ENCODE measurements at regions not wholly inside any gene's neighbourhood (a gene's known extent, or its start where the extent isn't known, plus 50 kb on each side); places are given as distances from the start of the nearest gene placed in this dataset.

DNA sequence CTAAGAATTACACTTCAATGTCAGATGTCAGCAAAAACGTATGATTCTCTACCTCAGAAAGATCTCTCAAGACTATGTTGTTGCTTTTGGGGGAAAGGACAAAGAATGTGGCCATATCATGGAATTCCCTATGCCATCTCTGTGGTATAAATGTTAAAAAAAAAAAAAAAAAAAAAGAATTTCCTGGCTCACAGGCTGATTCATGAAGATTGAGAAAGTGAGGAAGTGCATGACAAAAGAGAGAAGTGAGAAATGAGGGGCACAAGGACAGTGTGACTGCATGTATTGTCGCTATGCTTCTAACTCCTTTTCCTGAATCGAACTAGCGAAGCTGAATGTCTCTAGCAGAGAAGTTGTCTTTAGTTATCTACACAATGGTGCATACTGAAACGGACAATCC lies 80.6 kb upstream of the CARD18 start:
- TF ChIP-seq GATA2 (IDR thresholded peaks at IDR 0.05; ENCODE audit: low read depth, low read length) (no peak), GATA3 (IDR thresholded peaks at IDR 0.05; ENCODE audit: low read depth, low read length) (no peak)
